HEK293 (cell line): ENCODE measurements at regions not wholly inside any gene's neighbourhood (a gene's known extent, or its start where the extent isn't known, plus 50 kb on each side); places are given as distances from the start of the nearest gene placed in this dataset.

ENCODE experiments used
- CTCF ChIP-seq: fragments of 450-650 bp; formaldehyde crosslinking; IDR thresholded peaks from 2 replicates; pipeline ENCODE4 v1.5.1; 2016; ENCODE audit warnings: missing biosample characterization, missing genetic modification characterization
- PRDM10 ChIP-seq: fragments of 450-650 bp; formaldehyde crosslinking; IDR thresholded peaks from 2 replicates; pipeline ENCODE4 v1.5.1; 2016; ENCODE audit warnings: missing biosample characterization, missing genetic modification characterization
- PRDM2 ChIP-seq: fragments of 450-650 bp; formaldehyde crosslinking; IDR thresholded peaks from 2 replicates; pipeline ENCODE4 v1.5.1; 2016; ENCODE audit warnings: missing biosample characterization, missing genetic modification characterization, borderline replicate concordance
- PRDM4 ChIP-seq: fragments of 450-650 bp; formaldehyde crosslinking; IDR thresholded peaks from 2 replicates; pipeline ENCODE4 v1.5.1; 2017; ENCODE audit warnings: missing biosample characterization, missing genetic modification characterization
- WT1 ChIP-seq: fragments of 450-650 bp; formaldehyde crosslinking; IDR thresholded peaks from 2 replicates; pipeline ENCODE4 v1.5.1; 2016; ENCODE audit warnings: missing biosample characterization, missing genetic modification characterization
- ZEB2 ChIP-seq: fragments of 450-650 bp; formaldehyde crosslinking; IDR thresholded peaks from 2 replicates; pipeline ENCODE4 v1.5.1; 2016; ENCODE audit warnings: missing biosample characterization, missing genetic modification characterization
- ZNF223 ChIP-seq: fragments of 450-650 bp; formaldehyde crosslinking; IDR thresholded peaks from 2 replicates; pipeline ENCODE4 v1.5.1; 2016; ENCODE audit warnings: missing biosample characterization, missing genetic modification characterization
- ZNF302 ChIP-seq: fragments of 450-650 bp; formaldehyde crosslinking; IDR thresholded peaks from 2 replicates; pipeline ENCODE4 v1.5.1; 2016; ENCODE audit warnings: missing biosample characterization, missing genetic modification characterization, low read depth
- ZNF324 ChIP-seq: fragments of 450-650 bp; formaldehyde crosslinking; IDR thresholded peaks from 2 replicates; pipeline ENCODE4 v1.5.1; 2016; ENCODE audit warnings: missing biosample characterization, missing genetic modification characterization
- ZNF398 ChIP-seq: fragments of 450-650 bp; formaldehyde crosslinking; IDR thresholded peaks from 2 replicates; pipeline ENCODE4 v1.5.1; 2017; ENCODE audit warnings: missing biosample characterization, missing genetic modification characterization
- ZNF426 ChIP-seq: fragments of 450-650 bp; formaldehyde crosslinking; IDR thresholded peaks from 2 replicates; pipeline ENCODE4 v1.5.1; 2017; ENCODE audit warnings: missing biosample characterization, missing genetic modification characterization, mild to moderate bottlenecking, inconsistent platforms, moderate library complexity
- ZNF501 ChIP-seq: fragments of 450-650 bp; formaldehyde crosslinking; IDR thresholded peaks from 2 replicates; pipeline ENCODE4 v1.5.1; 2016; ENCODE audit warnings: missing biosample characterization, missing genetic modification characterization
- ZNF639 ChIP-seq: fragments of 450-650 bp; formaldehyde crosslinking; IDR thresholded peaks from 2 replicates; pipeline ENCODE4 v1.5.1; 2016; ENCODE audit warnings: missing biosample characterization, missing genetic modification characterization
- ZNF660 ChIP-seq: fragments of 450-650 bp; IDR thresholded peaks from 2 replicates; pipeline ENCODE4 v1.5.1; 2018; ENCODE audit warnings: missing biosample characterization, mild to moderate bottlenecking, missing genetic modification characterization
- ZNF830 ChIP-seq: fragments of 450-650 bp; IDR thresholded peaks from 2 replicates; pipeline ENCODE4 v1.5.0; 2018; ENCODE audit warnings: missing biosample characterization, missing genetic modification characterization, low read depth, mild to moderate bottlenecking, moderate library complexity
- ZNF843 ChIP-seq: fragments of 450-650 bp; formaldehyde crosslinking; IDR thresholded peaks from 2 replicates; pipeline ENCODE4 v1.5.1; 2016; ENCODE audit warnings: missing biosample characterization, missing genetic modification characterization
- ZSCAN23 ChIP-seq: fragments of 450-650 bp; formaldehyde crosslinking; IDR thresholded peaks from 2 replicates; pipeline ENCODE4 v1.5.1; 2016; ENCODE audit warnings: missing biosample characterization, missing genetic modification characterization
- ZSCAN5A ChIP-seq: fragments of 450-650 bp; formaldehyde crosslinking; IDR thresholded peaks from 2 replicates; pipeline ENCODE4 v1.5.1; 2016; ENCODE audit warnings: missing biosample characterization, missing genetic modification characterization

GRCh38 chr6:158868890-158869825, 50.0 kb upstream of the EZR start (continued):
- TF ChIP-seq ZNF639 (peak; percentile 39; the same call in 1 of the 2 replicates), ZNF398 (tag by site-specific recombination) (no peak; the same call in 1 of the 2 replicates), ZNF426 (no peak), PRDM10 (tag by site-specific recombination) (peak; percentile 99), ZNF830 (tag by site-specific recombination) (no peak), ZSCAN23 (tag by site-specific recombination) (peak; percentile 54; the same call in 1 of the 2 replicates), ZNF302 (tag by site-specific recombination) (no peak), ZSCAN5A (peak; percentile 58; the same call in 1 of the 2 replicates), ZNF843 (peak; percentile 46), ZNF223 (tag by site-specific recombination) (no peak), PRDM4 (peak; percentile 31; the same call in 1 of the 2 replicates), WT1 (peak; percentile 54), CTCF (tag by site-specific recombination) (no peak), ZNF501 (tag by site-specific recombination) (peak; percentile 66; the same call in 1 of the 2 replicates), ZNF324 (tag by site-specific recombination) (peak; percentile 39; the same call in 1 of the 2 replicates), PRDM2 (tag by site-specific recombination) (no peak), ZNF660 (0 out of 2 replicates have a peak, but pooled peaks have one; percentile 15), ZEB2 (tag by site-specific recombination) (no peak; the same call in 1 of the 2 replicates)
